ENCODE measurements at regions not wholly inside any gene's neighbourhood (a gene's known extent, or its start where the extent isn't known, plus 50 kb on each side); places are given as distances from the start of the nearest gene placed in this dataset.

DNA sequence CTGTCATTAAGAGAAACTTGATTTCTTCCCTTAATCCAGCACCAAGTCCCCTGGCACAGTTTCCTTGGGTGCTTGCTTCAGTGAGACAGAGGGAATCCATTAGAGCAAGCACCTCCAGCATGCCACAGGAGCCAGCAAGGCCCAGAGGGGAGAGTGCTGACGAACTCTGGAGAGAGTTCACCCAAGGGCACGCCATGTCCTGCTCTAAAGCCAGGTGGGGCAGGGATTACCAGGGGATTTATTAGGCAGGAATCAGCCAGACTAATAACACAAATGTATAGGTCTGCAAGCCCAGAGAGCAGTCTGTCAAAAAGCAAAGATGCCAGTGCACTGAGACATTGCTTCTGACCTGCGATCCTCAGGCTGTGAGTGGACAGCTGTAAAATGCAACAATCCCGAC lies 155.4 kb upstream of the SYNDIG1 start:
- TF ChIP-seq, protein P1, sequence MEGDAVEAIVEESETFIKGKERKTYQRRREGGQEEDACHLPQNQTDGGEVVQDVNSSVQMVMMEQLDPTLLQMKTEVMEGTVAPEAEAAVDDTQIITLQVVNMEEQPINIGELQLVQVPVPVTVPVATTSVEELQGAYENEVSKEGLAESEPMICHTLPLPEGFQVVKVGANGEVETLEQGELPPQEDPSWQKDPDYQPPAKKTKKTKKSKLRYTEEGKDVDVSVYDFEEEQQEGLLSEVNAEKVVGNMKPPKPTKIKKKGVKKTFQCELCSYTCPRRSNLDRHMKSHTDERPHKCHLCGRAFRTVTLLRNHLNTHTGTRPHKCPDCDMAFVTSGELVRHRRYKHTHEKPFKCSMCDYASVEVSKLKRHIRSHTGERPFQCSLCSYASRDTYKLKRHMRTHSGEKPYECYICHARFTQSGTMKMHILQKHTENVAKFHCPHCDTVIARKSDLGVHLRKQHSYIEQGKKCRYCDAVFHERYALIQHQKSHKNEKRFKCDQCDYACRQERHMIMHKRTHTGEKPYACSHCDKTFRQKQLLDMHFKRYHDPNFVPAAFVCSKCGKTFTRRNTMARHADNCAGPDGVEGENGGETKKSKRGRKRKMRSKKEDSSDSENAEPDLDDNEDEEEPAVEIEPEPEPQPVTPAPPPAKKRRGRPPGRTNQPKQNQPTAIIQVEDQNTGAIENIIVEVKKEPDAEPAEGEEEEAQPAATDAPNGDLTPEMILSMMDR (IDR thresholded peaks at IDR 0.05), result no peak
- Histone ChIP-seq H3K27me3 (ENCODE audit: insufficient read depth in 3 of 3, low read length in 2 of 3) (no peaks in the 10 kb centered on the region), H3K9me3 (no peaks in the 10 kb centered on the region), H3K4me3 (no peak overlapping the region), H3K36me3 (ENCODE audit: insufficient read depth in 1 of 2, low read depth in 1 of 2) (no peaks in the 10 kb centered on the region), H3K27ac (no peak overlapping the region), H3K4me1 (no peaks in the 10 kb centered on the region)
- intact Hi-C loops (cut with DNase I), result no loop called here
- no peak for DNase-seq
- WGBS, 3 donors, result 63 to 74% (median 66%) methylated on average over 4 of the region's 4 CpGs
- no peak for ATAC-seq

DNA sequence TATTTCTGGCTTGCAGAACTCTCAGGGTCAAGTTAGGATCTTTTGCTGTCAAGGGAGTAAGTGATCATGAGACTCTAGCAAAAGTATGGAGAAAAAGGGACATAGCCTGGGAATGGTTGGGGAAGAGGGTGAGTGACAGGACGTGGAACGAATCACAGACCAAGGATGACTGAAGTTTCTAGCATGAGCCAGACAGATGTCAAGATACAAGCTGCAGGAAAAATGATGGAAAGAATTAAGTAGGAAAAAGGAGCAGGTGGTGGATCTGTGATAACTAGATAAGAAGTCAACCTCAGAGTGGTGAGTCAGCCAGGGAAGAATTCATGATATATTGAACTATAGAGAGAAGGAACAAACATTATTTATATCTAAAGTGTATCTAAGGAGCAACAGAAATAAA lies 159.8 kb upstream of the SYNDIG1 start:
- no peak overlapping the region for H3K4me3 ChIP-seq
- TF ChIP-seq, protein P1 (IDR thresholded peaks at IDR 0.05), result no peak
- no peak overlapping the region for H3K27ac ChIP-seq
- WGBS, 3 donors, result 76 to 87% (median 80%) methylated on average over 2 of the region's 2 CpGs
- intact Hi-C loops (cut with DNase I), result no loop called here
- H3K4me1 ChIP-seq, result no peaks in the 10 kb centered on the region
- H3K27me3 ChIP-seq (ENCODE audit: insufficient read depth in 3 of 3, low read length in 2 of 3), result peaks cover 0 to 4% (median 0%) of the 10 kb centered on the region in 3 donors
- no peak for ATAC-seq
- no peaks in the 10 kb centered on the region for H3K36me3 ChIP-seq (ENCODE audit: insufficient read depth in 1 of 2, low read depth in 1 of 2)
- no peaks in the 10 kb centered on the region for H3K9me3 ChIP-seq
- DNase-seq, result no peak

DNA sequence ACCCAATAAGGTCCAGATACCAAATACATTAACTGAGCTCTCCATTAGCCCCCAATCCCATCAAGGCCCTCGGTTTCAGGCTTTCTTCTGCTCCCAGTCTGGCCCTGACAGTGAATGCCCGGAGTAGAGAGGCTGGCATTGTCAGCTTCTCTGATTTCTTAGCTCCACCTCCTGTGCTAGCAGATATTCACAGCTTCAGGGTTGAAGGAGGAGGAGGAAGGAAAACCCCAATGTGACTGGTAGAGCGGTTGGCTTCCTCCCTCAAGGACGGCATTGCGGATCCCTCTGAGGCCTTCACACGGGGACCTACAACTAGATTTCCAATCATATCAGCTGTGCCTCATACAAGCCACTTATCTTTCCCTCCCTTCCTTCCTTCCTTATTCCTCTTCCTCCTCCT lies 164.1 kb upstream of the SYNDIG1 start:
- intact Hi-C loops (cut with DNase I), result no loop called here
- Histone ChIP-seq H3K36me3 (ENCODE audit: insufficient read depth in 1 of 2, low read depth in 1 of 2) (no peaks in the 10 kb centered on the region), H3K4me3 (no peak overlapping the region), H3K27ac (no peak overlapping the region), H3K27me3 (ENCODE audit: insufficient read depth in 3 of 3, low read length in 2 of 3) (peaks cover 0 to 4% (median 0%) of the 10 kb centered on the region in 3 donors), H3K4me1 (no peaks in the 10 kb centered on the region), H3K9me3 (no peaks in the 10 kb centered on the region)
- 66 to 78% (median 66%) methylated on average over 6 of the region's 6 CpGs for WGBS, 3 donors
- no peak for DNase-seq
- TF ChIP-seq, protein P1 (IDR thresholded peaks at IDR 0.05), result no peak
- ATAC-seq, result no peak

DNA sequence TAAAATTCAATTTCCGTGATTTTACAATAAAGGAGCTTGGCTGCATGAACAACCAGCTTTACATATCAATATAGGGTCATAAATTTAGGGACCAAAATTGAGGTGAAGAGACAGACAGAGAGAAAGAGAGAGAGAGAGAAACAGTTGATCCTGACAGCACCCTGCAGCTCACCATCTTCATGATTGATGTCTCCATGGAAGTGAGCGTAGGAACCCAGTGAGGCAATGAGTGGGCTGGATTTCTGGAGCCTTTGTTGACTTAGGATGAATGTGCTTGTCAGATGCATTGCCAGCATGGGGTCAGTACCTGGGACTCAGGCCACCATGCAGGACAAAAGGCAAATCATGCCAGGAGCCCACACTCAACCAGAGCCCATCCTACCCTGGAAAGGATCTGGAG lies 165.1 kb upstream of the SYNDIG1 start:
- no peaks in the 10 kb centered on the region for H3K36me3 ChIP-seq (ENCODE audit: insufficient read depth in 1 of 2, low read depth in 1 of 2)
- H3K4me3 ChIP-seq, result no peak overlapping the region
- intact Hi-C loops (cut with DNase I), result no loop called here
- no peaks in the 10 kb centered on the region for H3K9me3 ChIP-seq
- TF ChIP-seq, protein P1 (IDR thresholded peaks at IDR 0.05), result no peak
- 85 to 90% (median 90%) methylated on average over 2 of the region's 2 CpGs for WGBS, 3 donors
- H3K27me3 ChIP-seq (ENCODE audit: insufficient read depth in 3 of 3, low read length in 2 of 3), result peaks cover 0 to 4% (median 0%) of the 10 kb centered on the region in 3 donors
- H3K27ac ChIP-seq, result no peak overlapping the region
- DNase-seq (no peak), ATAC-seq (no peak)
- no peaks in the 10 kb centered on the region for H3K4me1 ChIP-seq

DNA sequence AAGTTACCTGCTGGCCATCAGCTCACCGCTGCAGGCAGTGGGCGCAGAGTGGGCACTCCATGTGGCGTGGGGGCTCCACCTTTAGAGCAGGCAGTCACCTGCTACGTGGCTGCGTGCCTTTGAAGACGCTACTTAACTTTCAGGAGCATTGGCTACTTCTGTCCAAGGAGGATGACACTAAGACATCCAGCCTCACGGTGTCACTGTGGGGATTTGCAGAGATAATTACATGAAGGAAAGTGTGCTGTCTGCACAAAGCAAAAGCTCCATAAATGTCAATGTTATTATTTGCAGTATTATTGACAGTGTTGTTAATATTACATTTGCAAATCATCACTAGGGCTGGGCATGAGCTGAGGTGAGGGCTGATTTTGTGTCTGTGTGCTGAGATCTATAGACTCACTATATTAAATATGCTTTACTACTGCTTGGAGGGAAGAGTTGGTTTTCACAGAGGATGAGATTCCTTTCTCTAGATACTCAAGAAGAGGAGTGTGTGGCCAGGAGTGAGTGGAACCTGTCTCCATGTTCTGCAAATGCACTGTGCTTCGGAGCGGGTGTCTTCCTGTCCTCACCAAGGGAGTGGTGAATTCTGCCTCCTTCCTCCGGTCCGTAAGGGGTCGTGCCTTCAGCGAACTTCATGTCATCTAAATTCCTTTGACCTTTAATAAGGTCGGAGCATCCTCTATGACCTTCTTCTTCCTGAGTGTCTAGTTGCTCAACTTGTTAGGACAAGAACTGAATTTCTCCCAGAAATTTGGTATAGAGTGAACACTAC lies 165.8 kb upstream of the SYNDIG1 start:
- TF ChIP-seq, protein P1 (IDR thresholded peaks at IDR 0.05), result no peak
- no peak for ATAC-seq
- Histone ChIP-seq H3K9me3 (no peaks in the 10 kb centered on the region), H3K4me3 (no peak overlapping the region), H3K4me1 (no peaks in the 10 kb centered on the region), H3K27me3 (ENCODE audit: insufficient read depth in 3 of 3, low read length in 2 of 3) (no peaks in the 10 kb centered on the region), H3K27ac (no peak overlapping the region), H3K36me3 (ENCODE audit: insufficient read depth in 1 of 2, low read depth in 1 of 2) (no peaks in the 10 kb centered on the region)
- WGBS, 3 donors, result 76 to 79% (median 78%) methylated on average over 14 of the region's 14 CpGs
- intact Hi-C loops (cut with DNase I), result no loop called here
- DNase-seq, result no peak
